HG02884 (cell line): ENCODE measurements at regions not wholly inside any gene's neighbourhood (a gene's known extent, or its start where the extent isn't known, plus 50 kb on each side); places are given as distances from the start of the nearest gene placed in this dataset.

ENCODE experiments used
- ATAC-seq: cut with Tn5 transposase; IDR thresholded peaks from one replicate; pipeline ENCODE4 v1.9.1; 2021; ENCODE audit warnings: mild to moderate bottlenecking, moderate library complexity; ENCODE audit not compliant: unreplicated experiment

DNA sequence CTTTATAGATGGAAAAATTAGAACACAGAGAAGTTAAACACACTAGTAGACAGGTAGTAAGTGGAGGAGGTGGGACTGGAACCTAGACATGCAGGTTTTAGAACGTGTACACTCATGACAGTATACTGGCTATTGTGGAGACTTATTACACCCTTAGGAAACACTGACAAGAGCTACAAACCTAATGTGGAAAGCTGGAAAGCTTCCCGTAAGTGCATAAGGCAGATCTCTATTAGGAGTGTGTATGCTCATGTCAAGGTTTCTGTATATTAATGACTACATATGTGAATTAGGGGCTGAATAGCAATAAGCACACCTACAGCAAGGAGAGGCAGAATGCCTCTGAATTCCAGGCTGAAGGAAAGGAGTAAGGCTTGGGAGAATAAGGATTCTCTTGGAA lies 82.6 kb upstream of the SLC24A5 start:
- no peak for ATAC-seq

DNA sequence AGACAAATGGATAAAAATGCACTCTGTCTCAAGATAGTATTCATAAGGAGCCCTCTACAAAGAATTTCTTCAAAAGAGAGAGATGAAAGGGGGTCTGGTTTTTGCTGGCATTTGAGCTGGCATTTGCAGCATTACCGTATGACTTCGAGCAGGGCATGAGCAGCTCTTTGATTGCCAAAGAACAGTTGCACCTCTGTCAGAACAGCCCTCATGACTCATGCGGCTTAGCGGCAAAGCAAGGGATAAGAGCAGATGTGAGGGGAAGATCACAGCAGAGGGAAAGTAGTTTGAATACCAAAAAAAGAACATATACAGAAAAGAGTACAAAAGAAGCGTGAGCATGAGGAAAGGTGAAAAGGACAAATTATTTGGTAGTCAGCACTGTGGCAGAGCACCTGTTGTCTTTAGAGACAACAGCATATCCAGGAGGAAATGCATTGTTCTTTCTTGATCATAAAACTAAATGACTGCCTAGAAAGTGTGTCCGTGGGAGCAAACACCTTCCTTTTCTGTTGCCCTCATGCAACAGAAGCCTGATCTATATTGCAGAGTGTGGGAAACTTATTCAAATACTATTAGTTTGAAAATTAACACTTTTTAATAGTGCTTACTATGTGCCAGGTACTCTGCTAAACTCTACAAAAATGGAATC lies 80.5 kb upstream of the SLC24A5 start:
- no peak for ATAC-seq

DNA sequence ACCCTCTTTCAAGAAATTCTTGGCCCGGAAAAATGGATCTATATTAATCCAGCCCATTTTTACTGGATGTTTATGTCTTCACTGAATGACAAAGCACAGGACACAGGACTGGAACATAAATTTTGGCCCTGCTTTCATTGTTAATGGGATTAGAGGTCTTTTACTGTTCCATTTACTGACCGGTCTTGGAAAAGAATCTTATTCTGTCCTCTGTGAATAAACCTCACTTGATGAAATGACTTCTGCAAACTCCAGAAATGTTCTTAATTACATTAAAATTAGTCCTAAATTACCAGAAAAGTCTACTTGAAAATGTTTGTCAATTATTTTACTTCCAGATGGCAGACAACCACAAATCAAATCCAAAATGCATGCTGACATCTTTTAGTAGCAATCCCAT lies 79.3 kb upstream of the SLC24A5 start:
- no peak for ATAC-seq

DNA sequence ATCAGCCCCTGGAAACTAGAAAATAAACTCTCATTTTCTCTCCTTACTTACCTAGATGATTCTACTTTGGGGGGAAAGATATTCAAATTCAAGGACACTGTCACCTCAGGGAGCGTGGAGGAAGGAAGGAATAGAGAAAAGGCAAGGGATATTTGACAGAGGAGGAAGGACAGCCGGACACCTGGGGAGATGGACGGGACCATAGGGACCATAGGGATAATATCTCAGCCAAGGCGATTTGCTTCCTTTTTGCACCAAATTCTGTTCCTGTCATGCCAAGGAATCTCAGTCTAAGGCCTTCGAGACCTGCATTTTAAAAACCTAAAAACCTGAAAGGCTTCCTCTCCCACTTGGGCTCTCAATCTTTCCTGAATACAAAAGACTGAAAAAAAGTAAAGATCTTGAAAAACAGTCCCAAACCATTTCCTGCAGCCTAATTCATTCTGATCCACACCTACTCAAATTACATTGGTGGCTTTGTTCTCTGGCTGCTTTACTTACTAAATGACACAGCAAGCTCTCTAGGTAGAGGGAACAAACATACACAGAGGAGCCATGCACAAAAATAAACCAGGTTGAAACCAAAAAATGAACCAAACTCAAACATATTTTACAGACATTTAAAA lies 73.9 kb upstream of the SLC24A5 start:
- ATAC-seq: no peak

DNA sequence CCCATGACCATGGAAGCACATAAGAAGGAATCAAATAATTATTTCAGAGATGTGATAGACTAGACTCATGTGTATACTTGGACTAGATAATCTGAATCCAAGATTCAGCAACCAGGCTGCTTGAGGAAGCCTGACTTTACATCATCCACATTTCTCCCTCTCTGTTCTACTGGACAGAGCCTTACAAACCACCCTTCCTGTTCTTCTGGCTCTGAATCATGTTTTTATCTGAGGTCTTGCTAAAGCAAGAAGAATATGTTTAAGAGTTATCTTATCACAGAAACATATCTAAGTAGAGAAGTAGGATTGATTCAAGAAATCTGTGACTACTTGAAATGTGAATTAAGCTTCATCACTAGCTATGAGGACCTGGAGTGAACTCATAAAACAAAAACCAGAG lies 71.1 kb upstream of the SLC24A5 start:
- ATAC-seq: no peak

DNA sequence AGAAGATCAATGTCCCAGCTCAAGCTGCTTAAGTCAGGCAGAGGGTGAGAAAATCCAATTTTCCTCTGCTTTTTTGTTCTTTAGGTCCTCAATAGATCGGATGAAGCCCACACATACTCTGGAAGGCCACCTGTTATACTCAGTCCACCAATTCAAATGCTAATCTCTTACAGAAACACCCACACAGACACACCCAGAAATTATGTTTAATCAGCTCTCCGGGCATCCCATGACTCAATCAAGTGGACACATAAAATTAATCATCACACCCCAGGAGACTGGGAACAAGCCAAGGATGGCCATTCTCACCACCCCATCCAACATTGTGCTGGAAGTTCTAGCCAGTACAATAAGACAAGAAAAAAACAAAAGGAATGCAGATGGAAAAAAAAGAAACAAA lies 67.8 kb upstream of the SLC24A5 start:
- ATAC-seq: no peak

DNA sequence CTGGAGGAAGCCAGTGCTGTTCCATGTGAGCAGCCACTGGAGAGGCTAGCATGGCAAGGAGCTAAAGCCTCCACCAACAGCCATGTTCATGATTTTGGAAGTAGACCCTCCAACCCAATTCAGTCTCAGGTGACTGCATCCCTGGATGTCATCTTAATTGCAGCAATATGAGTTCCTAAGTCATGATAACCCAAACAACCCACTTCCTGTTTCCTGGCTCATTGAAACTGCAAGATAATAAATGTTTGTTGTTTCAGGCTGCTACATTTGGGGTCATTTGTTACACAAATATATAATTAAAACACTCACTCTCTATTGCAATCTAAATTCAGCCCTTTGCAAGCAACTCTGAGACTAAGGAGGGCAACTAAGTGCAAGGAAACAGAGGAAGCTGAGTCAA lies 62.4 kb upstream of the SLC24A5 start:
- ATAC-seq: no peak

DNA sequence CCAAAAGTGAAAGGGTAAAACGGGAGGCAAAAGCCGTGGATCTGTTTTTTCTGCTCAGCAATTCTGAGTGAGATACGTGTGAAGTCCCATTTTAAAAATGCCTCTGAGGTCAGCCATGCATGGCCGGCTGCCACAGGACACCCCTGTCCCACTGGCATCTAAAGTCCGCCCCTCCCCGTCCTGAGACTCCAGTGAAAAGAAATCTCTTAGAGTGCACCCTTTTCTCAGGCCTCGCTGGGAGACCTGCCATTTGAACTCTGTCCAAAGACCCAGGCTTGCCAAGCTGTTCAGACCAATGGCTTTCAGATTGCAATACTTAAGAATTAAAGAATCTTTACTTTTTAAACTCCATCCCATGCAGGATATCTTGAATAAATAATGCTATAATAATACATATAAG lies 61.0 kb upstream of the SLC24A5 start:
- ATAC-seq: no peak

DNA sequence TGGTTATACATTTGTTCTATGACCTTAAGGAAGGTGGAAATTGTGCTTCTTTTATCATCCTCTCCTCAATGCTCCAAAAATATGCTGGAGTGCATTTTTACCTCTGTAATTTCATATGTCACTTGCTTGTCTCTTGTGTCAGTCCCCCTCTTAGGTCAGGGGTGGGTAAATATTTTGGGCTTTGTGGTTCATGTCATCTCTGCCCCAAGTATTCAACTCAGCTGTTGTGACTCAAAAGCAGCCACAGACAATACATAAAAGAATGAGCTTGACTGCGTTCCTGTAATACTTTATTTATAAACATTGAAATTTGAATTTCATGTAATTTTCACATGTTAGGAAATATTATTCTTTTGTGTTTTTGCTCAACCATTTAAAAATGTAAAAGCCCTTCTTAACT lies 60.4 kb upstream of the SLC24A5 start:
- no peak for ATAC-seq

DNA sequence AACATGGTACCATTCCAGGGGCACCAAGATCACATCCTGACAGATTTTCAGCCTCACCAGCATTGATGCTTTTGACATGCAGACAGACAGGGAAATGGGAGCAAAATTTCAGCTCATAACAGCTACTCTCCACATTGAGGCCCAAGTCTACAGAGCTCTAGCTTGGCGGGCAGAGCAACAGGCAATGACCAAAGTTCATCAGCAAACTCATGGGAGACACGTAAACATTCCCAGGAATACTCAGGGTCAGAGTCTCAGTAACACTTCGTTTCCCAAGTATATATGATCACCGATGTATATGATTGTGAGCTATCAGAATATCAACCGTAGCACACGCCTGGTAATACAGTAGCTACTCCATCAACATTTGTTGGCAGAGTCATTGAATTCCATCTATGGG lies 59.2 kb upstream of the SLC24A5 start:
- ATAC-seq: no peak

DNA sequence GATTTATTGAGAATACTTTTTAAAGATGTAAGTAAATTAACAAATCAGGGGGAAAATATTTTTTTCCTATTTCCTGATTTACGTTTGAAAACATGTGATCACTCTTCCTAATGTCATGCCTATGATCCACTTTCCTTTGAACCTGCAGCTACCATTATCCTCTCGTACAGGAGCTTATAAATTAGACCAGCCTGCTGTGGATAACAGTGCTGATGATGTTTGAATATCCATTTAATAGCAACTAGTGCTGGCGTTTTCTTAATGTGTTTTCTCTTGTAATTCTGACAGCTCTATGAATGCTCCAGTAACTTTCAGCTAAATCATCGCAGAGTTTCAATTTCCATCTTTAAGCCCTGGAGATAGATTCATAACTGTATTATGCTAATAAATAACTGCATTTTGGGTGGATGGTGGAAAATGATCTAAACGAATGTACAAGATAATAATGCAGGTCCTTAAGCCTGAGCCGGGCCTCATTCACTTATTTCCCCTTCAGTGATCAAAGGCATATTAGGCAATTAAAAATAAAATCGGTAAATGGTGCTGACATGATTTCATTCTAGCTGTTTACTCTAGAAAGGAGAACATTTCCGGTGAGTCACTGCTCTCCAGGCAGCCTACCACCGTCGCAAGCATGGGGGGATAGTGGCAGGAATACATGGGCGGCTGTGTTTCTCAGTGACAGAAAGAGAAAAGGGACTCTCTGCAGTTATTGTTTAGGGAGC lies 58.5 kb upstream of the SLC24A5 start:
- no peak for ATAC-seq

DNA sequence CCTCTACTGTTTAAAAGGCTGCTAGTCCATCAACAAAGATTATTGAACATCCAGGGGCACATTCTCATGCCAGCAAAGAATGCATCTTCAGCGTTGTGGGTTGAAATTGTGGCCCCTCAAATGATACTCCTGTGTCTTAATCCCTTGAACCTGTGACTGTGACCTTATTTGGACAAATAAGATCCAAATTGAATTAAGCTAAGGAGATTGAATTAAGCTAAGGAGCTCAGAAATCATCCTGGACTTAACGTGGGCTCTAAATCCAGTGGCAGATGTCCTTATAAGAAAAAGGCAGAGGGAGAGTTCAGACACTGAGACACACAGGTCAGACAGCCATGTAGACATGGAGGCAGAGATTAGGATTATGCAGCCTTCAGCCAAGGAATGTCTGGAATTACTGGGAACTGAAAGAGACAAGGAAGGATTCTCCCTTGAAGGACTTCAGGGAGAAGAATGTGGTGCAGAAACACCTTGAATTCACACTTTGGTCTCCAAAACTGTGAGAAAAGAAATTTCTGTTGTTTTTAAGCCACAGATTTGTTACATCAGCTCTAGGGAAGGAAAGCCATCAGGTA lies 57.3 kb upstream of the SLC24A5 start:
- no peak for ATAC-seq

DNA sequence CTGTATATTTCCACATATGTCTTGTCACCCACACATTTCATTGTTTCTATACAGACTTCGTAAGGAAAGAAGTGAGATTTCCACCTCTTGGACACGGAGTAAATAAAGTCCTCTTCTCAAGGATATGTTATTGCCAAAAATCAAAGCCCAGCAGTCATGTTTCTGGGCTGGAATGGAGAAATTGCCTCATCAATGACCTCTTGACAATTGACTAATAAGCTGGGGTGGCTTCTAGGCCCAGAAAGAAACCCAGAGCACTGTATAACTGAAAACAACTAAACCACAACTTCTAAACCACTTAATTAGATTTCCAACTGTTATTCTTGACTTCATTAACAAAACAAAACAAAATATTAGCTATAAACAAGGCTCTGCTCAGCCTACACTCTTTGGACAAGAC lies 56.4 kb upstream of the SLC24A5 start:
- ATAC-seq: no peak

DNA sequence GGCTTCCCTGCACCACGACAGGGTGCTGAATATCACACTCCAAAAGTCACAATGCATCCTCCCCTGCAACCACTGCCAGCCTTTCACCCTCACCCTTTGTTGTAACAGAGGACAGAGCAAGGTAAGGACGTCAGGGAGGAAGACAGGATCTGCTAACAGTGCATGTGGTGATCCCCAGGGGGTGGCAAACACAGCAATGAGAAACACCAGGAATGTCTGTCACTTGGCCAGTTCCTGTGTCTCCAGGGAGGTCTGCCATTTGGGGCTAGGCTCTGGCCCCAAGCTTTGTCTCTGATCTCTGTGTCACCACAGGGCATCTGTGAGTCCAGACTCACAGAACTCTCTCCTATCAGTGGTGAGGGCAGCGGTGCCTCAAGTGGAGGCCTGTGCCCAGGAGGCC lies 54.3 kb upstream of the SLC24A5 start:
- ATAC-seq: no peak
